ENCODE measurements at regions not wholly inside any gene's neighbourhood (a gene's known extent, or its start where the extent isn't known, plus 50 kb on each side); places are given as distances from the start of the nearest gene placed in this dataset.

DNA sequence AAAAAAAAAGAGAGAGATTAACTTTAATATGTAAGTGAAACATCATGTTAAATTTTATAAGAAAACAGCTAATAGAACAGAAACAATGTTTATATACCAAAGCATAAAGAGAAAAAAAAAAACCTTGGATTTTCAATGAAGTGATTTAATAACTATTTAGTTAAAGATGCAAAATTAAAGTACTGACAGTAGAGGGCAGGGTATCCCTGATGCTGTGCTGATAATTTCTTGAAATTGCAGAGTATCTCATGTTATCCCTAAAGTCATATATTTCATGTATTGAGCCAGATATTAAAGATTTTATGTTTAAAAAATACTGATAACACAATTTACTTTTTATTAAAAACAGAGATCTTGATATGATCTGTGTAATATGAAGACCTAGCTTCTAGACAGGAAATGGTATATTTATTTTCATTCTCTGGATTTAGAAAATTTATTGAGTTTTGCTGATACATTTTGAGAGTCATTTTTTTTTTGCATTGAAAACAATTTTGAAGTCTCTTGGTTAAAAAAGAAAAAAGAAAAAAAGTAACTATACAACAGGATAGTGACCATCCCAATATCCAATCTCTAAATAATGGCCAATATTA lies 273.2 kb downstream of the USP25 start:
- no peak for ATAC-seq
- no peak for DNase-seq
- Histone ChIP-seq H3K9me3 (no peaks in the 10 kb centered on the region), H3K4me1 (ENCODE audit: low read depth) (no peaks in the 10 kb centered on the region), H3K4me3 (no peak overlapping the region), H3K36me3 (ENCODE audit: low read depth) (no peaks in the 10 kb centered on the region)
- TF ChIP-seq, protein P1, sequence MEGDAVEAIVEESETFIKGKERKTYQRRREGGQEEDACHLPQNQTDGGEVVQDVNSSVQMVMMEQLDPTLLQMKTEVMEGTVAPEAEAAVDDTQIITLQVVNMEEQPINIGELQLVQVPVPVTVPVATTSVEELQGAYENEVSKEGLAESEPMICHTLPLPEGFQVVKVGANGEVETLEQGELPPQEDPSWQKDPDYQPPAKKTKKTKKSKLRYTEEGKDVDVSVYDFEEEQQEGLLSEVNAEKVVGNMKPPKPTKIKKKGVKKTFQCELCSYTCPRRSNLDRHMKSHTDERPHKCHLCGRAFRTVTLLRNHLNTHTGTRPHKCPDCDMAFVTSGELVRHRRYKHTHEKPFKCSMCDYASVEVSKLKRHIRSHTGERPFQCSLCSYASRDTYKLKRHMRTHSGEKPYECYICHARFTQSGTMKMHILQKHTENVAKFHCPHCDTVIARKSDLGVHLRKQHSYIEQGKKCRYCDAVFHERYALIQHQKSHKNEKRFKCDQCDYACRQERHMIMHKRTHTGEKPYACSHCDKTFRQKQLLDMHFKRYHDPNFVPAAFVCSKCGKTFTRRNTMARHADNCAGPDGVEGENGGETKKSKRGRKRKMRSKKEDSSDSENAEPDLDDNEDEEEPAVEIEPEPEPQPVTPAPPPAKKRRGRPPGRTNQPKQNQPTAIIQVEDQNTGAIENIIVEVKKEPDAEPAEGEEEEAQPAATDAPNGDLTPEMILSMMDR (IDR thresholded peaks at IDR 0.05): no peak
- intact Hi-C loops (cut with DNase I, micrococcal nuclease): no loop called here

GRCh38 chr21:16004086-16004485 lies 274.3 kb downstream of the USP25 start:
- no peak overlapping the region for H3K4me3 ChIP-seq
- no peaks in the 10 kb centered on the region for H3K36me3 ChIP-seq (ENCODE audit: low read depth)
- ATAC-seq (no peak), DNase-seq (no peak)
- H3K9me3 ChIP-seq: no peaks in the 10 kb centered on the region
- TF ChIP-seq, protein P1 (IDR thresholded peaks at IDR 0.05): no peak
- H3K4me1 ChIP-seq (ENCODE audit: low read depth): no peaks in the 10 kb centered on the region
- intact Hi-C loops (cut with DNase I, micrococcal nuclease): no loop called here

GRCh38 chr21:16004523-16004922 lies 274.7 kb downstream of the USP25 start:
- Histone ChIP-seq H3K9me3 (no peaks in the 10 kb centered on the region), H3K4me1 (ENCODE audit: low read depth) (no peaks in the 10 kb centered on the region), H3K36me3 (ENCODE audit: low read depth) (no peaks in the 10 kb centered on the region), H3K4me3 (no peak overlapping the region)
- ATAC-seq (no peak), DNase-seq (no peak)
- TF ChIP-seq, protein P1 (IDR thresholded peaks at IDR 0.05): no peak
- intact Hi-C loops (cut with DNase I, micrococcal nuclease): no loop called here

DNA sequence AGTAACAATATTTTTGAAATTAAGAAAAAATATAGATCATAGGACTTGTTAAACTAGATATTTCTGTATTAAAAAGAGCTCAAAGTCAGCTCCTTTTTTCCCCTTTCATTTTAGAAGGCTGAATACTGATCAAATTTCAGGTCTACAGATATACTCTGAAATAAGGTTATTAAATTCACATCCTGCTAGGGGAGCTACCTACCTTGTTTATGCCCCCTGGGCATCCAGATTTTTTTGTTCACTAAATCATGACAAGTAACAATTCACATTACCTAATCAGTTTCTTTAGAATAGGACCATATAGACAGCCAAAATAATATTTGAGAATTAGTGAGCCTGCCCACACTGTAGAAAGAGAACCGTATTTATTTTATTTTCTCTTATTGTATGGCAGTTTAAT lies 276.2 kb downstream of the USP25 start:
- Histone ChIP-seq H3K4me1 (ENCODE audit: low read depth) (no peaks in the 10 kb centered on the region), H3K9me3 (no peaks in the 10 kb centered on the region), H3K36me3 (ENCODE audit: low read depth) (no peaks in the 10 kb centered on the region), H3K4me3 (no peak overlapping the region)
- TF ChIP-seq, protein P1 (IDR thresholded peaks at IDR 0.05): no peak
- ATAC-seq: no peak
- intact Hi-C loops (cut with DNase I, micrococcal nuclease): no loop called here
- no peak for DNase-seq

GRCh38 chr21:16007943-16008342 lies 278.2 kb downstream of the USP25 start:
- no peaks in the 10 kb centered on the region for H3K9me3 ChIP-seq
- H3K4me1 ChIP-seq (ENCODE audit: low read depth): no peaks in the 10 kb centered on the region
- ATAC-seq (no peak), DNase-seq (no peak)
- H3K36me3 ChIP-seq (ENCODE audit: low read depth): no peaks in the 10 kb centered on the region
- intact Hi-C loops (cut with DNase I, micrococcal nuclease): no loop called here
- H3K4me3 ChIP-seq: no peak overlapping the region
- TF ChIP-seq, protein P1 (IDR thresholded peaks at IDR 0.05): no peak

DNA sequence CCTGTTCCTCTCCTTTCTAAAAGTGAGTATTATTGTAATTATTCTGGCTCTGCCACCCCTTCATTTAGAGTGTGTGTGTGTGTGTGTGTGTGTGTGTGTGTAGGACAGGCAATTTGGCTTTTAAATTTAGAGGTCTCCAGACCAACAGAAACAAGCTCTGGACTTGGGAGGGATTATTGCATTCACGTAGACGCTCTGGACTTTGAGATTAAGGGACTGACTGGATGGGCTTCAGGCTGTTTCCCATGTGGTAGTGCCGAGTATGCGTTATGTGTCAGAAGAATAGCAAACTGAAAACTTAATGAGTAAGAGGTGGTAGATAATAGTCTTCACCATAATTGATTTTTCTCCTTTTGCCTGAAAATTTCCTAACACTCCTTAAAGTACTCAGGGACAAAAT lies 281.9 kb downstream of the USP25 start:
- Histone ChIP-seq H3K4me1 (ENCODE audit: low read depth) (no peaks in the 10 kb centered on the region), H3K36me3 (ENCODE audit: low read depth) (no peaks in the 10 kb centered on the region), H3K4me3 (no peak overlapping the region), H3K9me3 (no peaks in the 10 kb centered on the region)
- DNase-seq (no peak), ATAC-seq (no peak)
- intact Hi-C loops (cut with DNase I, micrococcal nuclease): no loop called here
- TF ChIP-seq, protein P1 (IDR thresholded peaks at IDR 0.05): no peak

All from mucosa of descending colon (tissue), 3 donors.